ENCODE measurements at regions not wholly inside any gene's neighbourhood (a gene's known extent, or its start where the extent isn't known, plus 50 kb on each side); places are given as distances from the start of the nearest gene placed in this dataset.

GRCh38 chr5:152511120-152511519 is 106.0 kb upstream of the NMUR2 start:
- BruUV-seq (replicated peaks): no TSS peak
- ChIA-PET CTCF (interaction anchor here (0.7 to 4.5 kb wide), 5 partner anchors 21 to 952 kb away, joined by 3 to 25 read pairs (median 5); no protein-coding TSS in a partner anchor), POLR2A (no interaction called here)
- Mint-ChIP-seq H3K27me3 (ENCODE audit: insufficient read depth, unreplicated experiment) (peaks cover 27% of the 10 kb centered on the region), H3K27ac (ENCODE audit: low read depth, unreplicated experiment) (no peak overlapping the region), H3K4me3 (ENCODE audit: unreplicated experiment) (no peak overlapping the region), H3K36me3 (ENCODE audit: insufficient read depth, unreplicated experiment) (no peaks in the 10 kb centered on the region), H3K4me1 (ENCODE audit: insufficient read depth, unreplicated experiment) (no peaks in the 10 kb centered on the region), H3K9me3 (ENCODE audit: unreplicated experiment) (no peaks in the 10 kb centered on the region)
- no peak for TF ChIP-seq CTCF (IDR thresholded peaks at IDR 0.05; ENCODE audit: unreplicated experiment)
- intact Hi-C loops (cut with micrococcal nuclease): no loop called here
- DNase-seq (ENCODE audit: unreplicated experiment): no peak

- CTCF ChIA-PET: interaction anchor here (0.7 to 4.5 kb wide), 6 partner anchors 21 to 951 kb away, joined by 3 to 25 read pairs (median 4); no protein-coding TSS in a partner anchor
- POLR2A ChIA-PET: no interaction called here
- DNase-seq (ENCODE audit: unreplicated experiment): no peak
- intact Hi-C loops (cut with micrococcal nuclease): no loop called here
- Mint-ChIP-seq H3K36me3 (ENCODE audit: insufficient read depth, unreplicated experiment) (no peaks in the 10 kb centered on the region), H3K27ac (ENCODE audit: low read depth, unreplicated experiment) (no peak overlapping the region), H3K4me1 (ENCODE audit: insufficient read depth, unreplicated experiment) (no peaks in the 10 kb centered on the region), H3K27me3 (ENCODE audit: insufficient read depth, unreplicated experiment) (peaks cover 22% of the 10 kb centered on the region), H3K4me3 (ENCODE audit: unreplicated experiment) (no peak overlapping the region), H3K9me3 (ENCODE audit: unreplicated experiment) (no peaks in the 10 kb centered on the region)
- no TSS peak for BruUV-seq (replicated peaks)
- no peak for TF ChIP-seq CTCF (IDR thresholded peaks at IDR 0.05; ENCODE audit: unreplicated experiment)
Measured at GRCh38 chr5:152511531-152512132, 106.6 kb upstream of the NMUR2 start.

GRCh38 chr5:152514827-152515397 is 109.8 kb upstream of the NMUR2 start:
- intact Hi-C loops (cut with micrococcal nuclease): loop anchor here (1.0 kb wide), 1 partner anchor 690 kb away; no protein-coding TSS in a partner anchor
- H3K27me3 Mint-ChIP-seq (ENCODE audit: insufficient read depth, unreplicated experiment): no peaks in the 10 kb centered on the region
- POLR2A ChIA-PET: interaction anchor here (0.6 to 1.1 kb wide), 3 partner anchors 699 to 862 kb away, joined by 3 to 4 read pairs (median 3); no protein-coding TSS in a partner anchor
- no peaks in the 10 kb centered on the region for H3K4me1 Mint-ChIP-seq (ENCODE audit: insufficient read depth, unreplicated experiment)
- H3K9me3 Mint-ChIP-seq (ENCODE audit: unreplicated experiment): no peaks in the 10 kb centered on the region
- TF ChIP-seq CTCF (IDR thresholded peaks at IDR 0.05; ENCODE audit: unreplicated experiment): peak; percentile 36
- DNase-seq (ENCODE audit: unreplicated experiment): peak; percentile 56
- no TSS peak for BruUV-seq (replicated peaks)
- H3K27ac Mint-ChIP-seq (ENCODE audit: low read depth, unreplicated experiment): no peak overlapping the region
- H3K36me3 Mint-ChIP-seq (ENCODE audit: insufficient read depth, unreplicated experiment): no peaks in the 10 kb centered on the region
- CTCF ChIA-PET: interaction anchor here (0.6 to 4.5 kb wide), 53 partner anchors 9 to 1751 kb away, joined by 3 to 41 read pairs (median 4); no protein-coding TSS in a partner anchor
- H3K4me3 Mint-ChIP-seq (ENCODE audit: unreplicated experiment): no peak overlapping the region

- no peak overlapping the region for H3K4me3 Mint-ChIP-seq (ENCODE audit: unreplicated experiment)
- no peaks in the 10 kb centered on the region for H3K27me3 Mint-ChIP-seq (ENCODE audit: insufficient read depth, unreplicated experiment)
- no TSS peak for BruUV-seq (replicated peaks)
- TF ChIP-seq CTCF (IDR thresholded peaks at IDR 0.05; ENCODE audit: unreplicated experiment): no peak
- ChIA-PET POLR2A (interaction anchor here (0.9 kb wide), 1 partner anchor 34 kb away, joined by 3 read pairs; no protein-coding TSS in a partner anchor), CTCF (interaction anchor here (0.8 to 6.9 kb wide), 4 partner anchors 8 to 1442 kb away, joined by 4 to 58 read pairs (median 5); no protein-coding TSS in a partner anchor)
- DNase-seq (ENCODE audit: unreplicated experiment): peak; percentile 45
- H3K36me3 Mint-ChIP-seq (ENCODE audit: insufficient read depth, unreplicated experiment): no peaks in the 10 kb centered on the region
- peaks cover 15% of the 10 kb centered on the region for H3K4me1 Mint-ChIP-seq (ENCODE audit: insufficient read depth, unreplicated experiment)
- H3K9me3 Mint-ChIP-seq (ENCODE audit: unreplicated experiment): no peaks in the 10 kb centered on the region
- intact Hi-C loops (cut with micrococcal nuclease): no loop called here
- H3K27ac Mint-ChIP-seq (ENCODE audit: low read depth, unreplicated experiment): peak overlapping the region; percentile 1
Measured at GRCh38 chr5:152523964-152524363, 118.9 kb upstream of the NMUR2 start.
